GM13977 (cell line): ENCODE measurements at regions not wholly inside any gene's neighbourhood (a gene's known extent, or its start where the extent isn't known, plus 50 kb on each side); places are given as distances from the start of the nearest gene placed in this dataset.

Experiments used
- DNase-seq: peaks from one replicate; pipeline ENCODE4 v3.0.0; 2012; ENCODE audit warnings: low spot score
- CTCF ChIP-seq: IDR thresholded peaks from 2 replicates; pipeline ENCODE4 v1.5.1; 2012; ENCODE audit warnings: mild to moderate bottlenecking, control low read depth; ENCODE audit not compliant: insufficient read depth; ENCODE audit errors: extremely low read depth, missing control alignments
- in situ Hi-C: fragments of 300-500 bp; cut with MboI; formaldehyde crosslinking; loops from one replicate; pipeline ENCODE4 v1.12.0; 2022; ENCODE audit warnings: low sequenced_read_pairs, low pct_unique_long_range_greater_than_20kb, mixed read lengths, inconsistent platforms; ENCODE audit not compliant: unreplicated experiment

- TF ChIP-seq CTCF = no peak
- in situ Hi-C loops = no loop called here
- DNase-seq = no peak
Measured at GRCh38 chr14:55771242-55771981, 191.4 kb downstream of the KTN1 start.

GRCh38 chr14:55772486-55772885 is 192.5 kb downstream of the KTN1 start:
- no peak for TF ChIP-seq CTCF
- DNase-seq = no peak
- in situ Hi-C loops = no loop called here

DNA sequence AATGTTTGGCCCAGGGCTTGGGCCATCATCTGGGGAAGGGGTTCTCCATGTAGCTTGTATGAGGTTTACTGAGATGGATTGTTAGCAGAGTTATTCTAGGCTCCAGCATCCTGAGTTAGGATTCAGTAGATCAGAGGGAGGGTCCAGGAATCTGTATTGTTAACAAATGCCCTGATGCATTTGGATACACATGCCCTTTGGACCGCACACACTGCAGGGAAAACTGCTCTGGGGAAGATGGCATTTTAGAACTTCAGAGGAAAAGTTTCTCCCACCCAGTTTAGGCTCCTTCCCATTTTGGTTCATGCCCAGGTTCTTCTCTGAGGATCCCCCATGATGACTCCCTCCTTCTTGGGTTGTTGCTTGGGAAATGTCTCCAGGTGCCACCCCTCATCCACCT is 193.3 kb downstream of the KTN1 start:
- in situ Hi-C loops = no loop called here
- no peak for TF ChIP-seq CTCF
- no peak for DNase-seq

- TF ChIP-seq CTCF = no peak
- in situ Hi-C loops = no loop called here
- no peak for DNase-seq
Measured at GRCh38 chr14:55773984-55774545, 194.1 kb downstream of the KTN1 start.

DNA sequence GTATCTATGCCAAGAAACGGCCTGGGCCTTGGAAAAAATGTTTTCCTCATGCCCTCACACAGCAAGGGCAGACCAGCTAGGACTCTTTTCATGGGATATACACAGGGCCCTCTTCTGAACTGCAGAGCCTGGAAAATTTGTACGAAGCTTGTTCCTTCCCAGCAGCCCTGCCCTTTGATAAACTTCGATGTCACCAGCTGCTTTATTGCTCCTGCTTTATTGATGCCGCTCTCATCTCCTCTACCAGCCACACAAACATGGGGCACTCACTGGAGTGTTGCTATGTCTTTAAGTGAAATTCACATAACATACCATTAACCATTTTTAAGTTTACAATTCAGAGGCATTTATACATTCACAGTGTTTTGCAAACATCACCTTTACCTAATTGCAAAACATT is 197.9 kb downstream of the KTN1 start:
- TF ChIP-seq CTCF = no peak
- in situ Hi-C loops = no loop called here
- no peak for DNase-seq

DNA sequence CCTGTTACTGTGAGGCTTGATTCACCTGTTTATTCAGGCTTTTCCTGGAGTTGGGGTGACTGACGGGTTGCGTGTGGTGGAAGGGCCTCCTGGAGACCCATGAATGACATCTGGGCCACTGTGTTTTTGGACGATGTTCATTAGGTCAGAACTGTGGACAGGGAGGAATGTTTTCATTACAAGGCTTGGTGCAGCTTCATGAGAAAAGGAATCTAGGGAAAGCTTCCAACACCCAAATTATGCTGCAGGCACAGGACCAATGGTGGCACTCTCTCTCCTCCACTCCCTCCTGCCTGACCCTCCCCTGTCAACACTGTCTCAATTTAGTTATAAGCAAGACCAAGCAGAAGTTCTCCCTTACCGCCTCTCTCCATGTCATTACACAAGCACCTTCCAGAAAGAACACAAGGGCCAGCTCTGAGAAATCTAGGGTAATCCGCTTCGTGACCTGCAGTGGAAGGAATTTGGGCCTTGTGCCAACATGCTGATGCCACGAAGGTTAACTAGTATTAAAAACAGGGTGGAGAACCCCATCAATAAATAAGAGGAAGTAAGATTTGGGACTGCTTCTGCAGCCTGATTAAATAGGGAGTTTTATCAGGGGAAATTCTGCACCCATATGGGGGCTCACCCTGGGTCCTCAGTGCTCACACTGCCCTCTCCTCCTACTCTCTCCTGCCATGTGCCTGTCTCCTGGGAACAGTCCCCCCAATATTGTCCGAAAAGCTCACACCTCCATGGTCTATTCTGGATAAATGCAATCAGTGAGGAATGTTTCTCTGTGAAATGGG is 200.3 kb downstream of the KTN1 start:
- in situ Hi-C loops = no loop called here
- DNase-seq = no peak
- no peak for TF ChIP-seq CTCF
